Stimulated activated CD4-positive, alpha-beta T cell treated with anti-CD3 and anti-CD28 coated beads, Interleukin-15, amount 100 ng/mL, for 24 hours (primary cell): ENCODE measurements at regions not wholly inside any gene's neighbourhood (a gene's known extent, or its start where the extent isn't known, plus 50 kb on each side); places are given as distances from the start of the nearest gene placed in this dataset.
"Not testable (repeated sequence)": the region's sequence is repeated elsewhere in the genome, so short reads cannot be mapped to it uniquely, and the experiment has no call there.

Source experiments
- DNase-seq: peaks from one replicate; pipeline ENCODE4 v3.0.0-alpha.2; 2020

GRCh38 chr15:30470601-30471365, 56.7 kb upstream of the GOLGA8R start:
- DNase-seq: peak; percentile 51

DNA sequence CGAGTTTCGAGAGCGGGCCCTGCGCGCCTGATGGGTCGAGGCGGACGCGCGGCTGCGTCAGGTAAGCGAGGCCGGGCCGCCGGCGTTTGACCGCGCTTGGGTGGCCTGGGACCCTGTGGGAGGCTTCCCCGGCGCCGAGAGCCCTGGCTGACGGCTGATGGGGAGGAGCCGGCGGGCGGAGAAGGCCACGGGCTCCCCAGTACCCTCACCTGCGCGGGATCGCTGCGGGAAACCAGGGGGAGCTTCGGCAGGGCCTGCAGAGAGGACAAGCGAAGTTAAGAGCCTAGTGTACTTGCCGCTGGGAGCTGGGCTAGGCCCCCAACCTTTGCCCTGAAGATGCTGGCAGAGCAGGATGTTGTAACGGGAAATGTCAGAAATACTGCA, 57.3 kb upstream of the GOLGA8R start:
- DNase-seq: not testable (repeated sequence)

DNA sequence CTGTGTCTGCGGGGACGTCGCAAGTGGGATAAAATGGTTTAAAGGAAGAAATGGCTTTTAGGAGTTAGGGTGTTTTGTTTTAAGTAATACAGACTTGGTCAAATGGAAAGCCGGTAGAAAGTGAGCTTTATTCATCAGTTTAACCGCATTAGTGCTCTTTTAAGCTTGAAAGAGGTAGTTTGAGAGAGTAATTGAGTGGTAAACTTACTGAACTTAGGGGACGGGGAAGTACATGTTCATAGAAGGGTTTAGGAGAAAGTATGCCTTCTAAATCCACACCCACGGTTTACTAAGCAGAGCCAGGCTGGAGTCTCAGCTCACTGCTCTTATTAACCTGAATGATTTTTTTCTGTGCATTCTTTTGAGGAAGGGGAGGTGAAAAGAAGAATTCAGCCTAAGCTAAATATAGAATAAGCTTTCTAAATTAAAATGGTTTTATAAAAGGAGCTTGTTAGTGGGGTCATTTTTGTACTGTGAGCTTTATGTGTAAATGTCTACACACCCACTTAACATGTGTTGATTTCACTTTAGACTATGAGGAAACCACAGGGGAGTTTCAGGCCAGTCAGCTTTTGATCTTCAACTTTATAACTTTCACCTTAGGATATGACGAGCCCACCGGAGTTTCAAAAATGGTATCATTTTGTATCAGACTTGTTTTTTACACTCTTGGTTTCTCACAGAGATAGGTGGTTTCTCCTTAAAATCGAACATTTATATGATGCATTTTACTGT, 57.9 kb upstream of the GOLGA8R start:
- DNase-seq: not testable (repeated sequence)

DNA sequence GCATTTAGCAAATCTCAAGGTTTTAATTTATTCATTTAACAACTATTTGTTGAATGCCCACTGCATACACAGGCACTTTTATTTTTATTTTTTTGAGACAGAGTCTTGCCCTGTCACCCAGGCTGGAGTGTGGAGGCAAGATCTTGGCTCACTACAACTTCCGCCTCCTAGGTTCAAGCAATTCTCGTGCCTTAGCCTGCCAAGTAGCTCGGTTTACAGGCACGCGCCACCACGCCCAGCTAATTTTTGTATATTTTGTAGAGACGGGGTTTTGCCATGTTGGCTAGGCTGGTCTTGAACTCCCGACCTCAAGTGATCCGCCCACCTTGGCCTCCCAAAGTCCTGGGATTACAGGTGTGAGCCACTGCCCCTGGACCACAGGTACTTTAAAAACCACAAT, 67.0 kb upstream of the GOLGA8Q start:
- DNase-seq: not testable (repeated sequence)

DNA sequence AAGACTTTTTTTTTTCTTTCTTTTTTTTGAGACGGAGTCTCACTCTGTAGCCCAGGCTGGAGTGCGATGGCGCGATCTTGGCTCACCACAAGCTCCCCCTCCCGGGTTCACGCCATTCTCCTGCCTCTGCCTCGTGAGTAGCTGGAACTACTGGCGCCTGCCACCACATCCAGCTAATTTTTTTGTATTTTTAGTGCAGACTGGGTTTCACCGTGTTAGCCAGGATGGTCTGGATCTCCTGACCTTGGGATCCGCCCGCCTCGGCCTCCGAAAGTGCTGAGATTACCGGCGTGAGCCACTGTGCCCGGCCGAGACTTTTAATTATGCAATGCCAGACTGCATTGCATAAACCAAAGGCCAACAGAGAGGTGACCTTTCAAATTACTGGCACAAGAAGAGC, 62.6 kb upstream of the GOLGA8Q start:
- not testable (repeated sequence) for DNase-seq

DNA sequence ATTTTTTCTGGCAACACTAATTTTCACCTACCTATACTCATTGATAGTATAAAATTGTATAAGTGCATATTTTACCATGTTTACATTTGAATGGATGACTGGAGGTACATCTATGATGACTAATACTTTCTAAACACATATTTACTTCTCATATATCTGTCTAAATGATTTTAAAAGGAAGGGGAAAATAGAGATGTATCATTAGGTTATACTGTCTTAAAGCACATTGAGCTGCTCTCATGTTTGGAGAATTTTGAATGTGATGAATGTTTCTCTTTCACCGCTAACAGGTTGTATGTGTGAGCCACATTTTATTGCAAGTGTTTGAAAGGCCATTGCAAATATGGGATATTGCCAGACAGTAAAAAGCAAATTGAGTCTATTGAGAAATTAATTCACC, 61.5 kb upstream of the GOLGA8Q start:
- DNase-seq: not testable (repeated sequence)

DNA sequence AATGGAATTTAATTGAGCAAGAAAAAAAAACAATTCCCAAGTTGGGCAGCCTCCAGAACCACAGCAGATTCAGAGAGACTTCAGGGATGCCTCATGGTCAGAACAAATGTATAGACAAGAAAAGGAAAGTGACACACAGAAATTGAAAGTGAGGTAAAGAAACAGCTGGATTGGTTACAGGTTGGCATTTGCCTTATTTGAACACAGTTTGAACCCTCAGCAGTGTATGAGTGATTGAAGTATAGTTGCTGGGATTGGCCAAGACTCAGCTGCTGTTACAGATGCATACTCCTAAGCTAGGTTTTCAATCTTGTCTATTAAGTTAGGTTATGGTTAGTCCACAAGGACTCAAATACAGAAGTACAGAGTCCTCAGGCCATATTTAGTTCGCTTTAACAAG, 57.9 kb upstream of the GOLGA8Q start:
- DNase-seq: not testable (repeated sequence)

DNA sequence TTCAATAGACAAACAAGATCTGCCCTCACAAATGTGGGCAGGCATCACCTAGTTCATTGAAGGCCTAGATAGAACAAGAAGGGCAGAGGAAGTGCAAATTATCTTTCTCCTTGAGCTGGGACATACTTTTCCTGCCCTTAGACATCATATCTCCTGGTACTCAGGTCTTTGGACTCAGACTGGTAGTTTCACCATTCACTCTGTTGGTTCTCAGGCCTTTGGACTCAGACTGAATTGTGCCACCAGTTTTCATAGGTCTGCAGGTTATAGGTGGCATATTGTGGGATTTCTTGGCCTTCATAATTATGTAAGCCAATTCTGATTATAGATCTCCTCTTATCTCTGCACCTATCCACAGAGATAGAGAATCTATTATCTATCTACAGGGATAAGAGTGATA, 54.6 kb upstream of the GOLGA8Q start:
- DNase-seq: not testable (repeated sequence)

- not testable (repeated sequence) for DNase-seq
These were observed 52.6 kb upstream of the GOLGA8Q start for GRCh38 chr15:30499233-30499632.

- not testable (repeated sequence) for DNase-seq
These were observed 51.3 kb upstream of the GOLGA8Q start for GRCh38 chr15:30500511-30500910.
